Endodermal cell (in vitro differentiated cells): ENCODE measurements at regions not wholly inside any gene's neighbourhood (a gene's known extent, or its start where the extent isn't known, plus 50 kb on each side); places are given as distances from the start of the nearest gene placed in this dataset.

Experiments used
- DNase-seq: peaks from one replicate; pipeline ENCODE4 v3.0.0-alpha.2; 2017
- H3K27ac ChIP-seq: 2 replicates; pipeline ENCODE4 v1.5.1; 2013; ENCODE audit warnings: mild to moderate bottlenecking, low read depth, low read length, moderate library complexity
- H3K27me3 ChIP-seq: 2 replicates; pipeline ENCODE4 v1.6.1; 2013; ENCODE audit warnings: mild to moderate bottlenecking, low read length, moderate library complexity; ENCODE audit not compliant: insufficient read depth, control insufficient read depth, poor library complexity, severe bottlenecking
- H3K36me3 ChIP-seq: 2 replicates; pipeline ENCODE4 v1.7.0; 2013; ENCODE audit warnings: mild to moderate bottlenecking, low read length, moderate library complexity; ENCODE audit not compliant: control insufficient read depth, insufficient read depth
- H3K4me1 ChIP-seq: one replicate; pipeline ENCODE4 v1.7.0; 2013; ENCODE audit warnings: low read length; ENCODE audit not compliant: control insufficient read depth, insufficient read depth
- H3K4me3 ChIP-seq: 2 replicates; pipeline ENCODE4 v1.5.1; 2013; ENCODE audit warnings: mild to moderate bottlenecking, low read length, moderate library complexity
- H3K9ac ChIP-seq: 2 replicates; pipeline ENCODE4 v1.6.1; 2013; ENCODE audit warnings: mild to moderate bottlenecking, low read length, moderate library complexity; ENCODE audit not compliant: poor library complexity, severe bottlenecking; ENCODE audit errors: extremely low read depth
- H3K9me3 ChIP-seq: 2 replicates; pipeline ENCODE4 v1.6.1; 2013; ENCODE audit warnings: mild to moderate bottlenecking, low read length, moderate library complexity; ENCODE audit not compliant: control insufficient read depth
- H3K27ac Mint-ChIP-seq: 2 replicates; pipeline ENCODE4 v1.8.0; 2020; ENCODE audit warnings: mixed read lengths
- H3K27me3 Mint-ChIP-seq: 2 replicates; pipeline ENCODE4 v1.8.0; 2021; ENCODE audit warnings: mild to moderate bottlenecking, mixed read lengths; ENCODE audit not compliant: insufficient read depth
- H3K36me3 Mint-ChIP-seq: 2 replicates; pipeline ENCODE4 v1.8.0; 2020; ENCODE audit warnings: low read depth, mixed read lengths
- H3K4me1 Mint-ChIP-seq: 2 replicates; pipeline ENCODE4 v1.8.0; 2020; ENCODE audit warnings: mixed read lengths
- H3K4me3 Mint-ChIP-seq: 2 replicates; pipeline ENCODE4 v1.8.0; 2020; ENCODE audit warnings: mild to moderate bottlenecking, moderate library complexity, mixed read lengths
- H3K9me3 Mint-ChIP-seq: 2 replicates; pipeline ENCODE4 v1.8.0; 2020; ENCODE audit warnings: mild to moderate bottlenecking, mixed read lengths
- WGBS, 2 experiments: methylation state at CpG; one replicate each; pipeline versions ENCODE4 v1.1.5 to v1.1.7; 2013; ENCODE audit warnings: missing lambda C conversion rate in 2 of 2, mixed read lengths in 1 of 2; ENCODE audit not compliant: insufficient coverage in 1 of 2, insufficient read length in 1 of 2; 5-methylcytosine and 5-hydroxymethylcytosine counted together
- TF ChIP-seq, protein P1 (sequence below): fragments of 200-600 bp; sonication (generic); conservative IDR thresholded peaks from 2 replicates; pipeline ENCODE4 v1.5.0; 2021; ENCODE audit warnings: antibody characterized with exemption, mild to moderate bottlenecking

DNA sequence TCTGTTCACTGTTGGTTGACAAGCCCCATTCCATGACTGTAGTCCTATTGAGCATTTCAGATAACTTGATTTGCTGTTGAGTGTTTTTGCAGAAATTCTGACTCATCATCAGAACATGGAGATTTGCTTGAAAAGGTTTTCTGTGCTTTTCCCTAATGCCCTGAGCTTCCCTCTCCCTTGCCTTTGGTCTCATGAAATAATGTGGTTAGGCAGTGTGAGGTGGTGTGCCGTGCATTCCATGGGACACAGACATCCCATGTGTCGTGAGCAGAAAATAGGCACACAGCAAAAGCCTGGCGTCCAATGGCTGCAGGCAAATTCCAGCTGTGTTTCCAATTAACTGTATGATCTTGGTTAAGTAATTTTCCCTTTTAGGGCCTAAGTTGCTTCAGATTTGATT lies 197.4 kb downstream of the DLEU7 start:
- 90 to 98% methylated on average over 2 to 3 of the region's 3 CpGs for WGBS, 2 experiments
- Histone ChIP-seq H3K27me3 (no peaks in the 10 kb centered on the region), H3K4me1 (no peaks in the 10 kb centered on the region), H3K9ac (no peak overlapping the region), H3K9me3 (no peaks in the 10 kb centered on the region), H3K4me3 (no peak overlapping the region), H3K36me3 (no peaks in the 10 kb centered on the region), H3K27ac (no peak overlapping the region)
- Mint-ChIP-seq H3K9me3 (no peaks in the 10 kb centered on the region), H3K27me3 (peaks cover 81% of the 10 kb centered on the region), H3K36me3 (no peaks in the 10 kb centered on the region), H3K4me1 (peaks cover 10% of the 10 kb centered on the region), H3K4me3 (no peak overlapping the region), H3K27ac (no peak overlapping the region)
- DNase-seq = no peak
- TF ChIP-seq, protein P1, sequence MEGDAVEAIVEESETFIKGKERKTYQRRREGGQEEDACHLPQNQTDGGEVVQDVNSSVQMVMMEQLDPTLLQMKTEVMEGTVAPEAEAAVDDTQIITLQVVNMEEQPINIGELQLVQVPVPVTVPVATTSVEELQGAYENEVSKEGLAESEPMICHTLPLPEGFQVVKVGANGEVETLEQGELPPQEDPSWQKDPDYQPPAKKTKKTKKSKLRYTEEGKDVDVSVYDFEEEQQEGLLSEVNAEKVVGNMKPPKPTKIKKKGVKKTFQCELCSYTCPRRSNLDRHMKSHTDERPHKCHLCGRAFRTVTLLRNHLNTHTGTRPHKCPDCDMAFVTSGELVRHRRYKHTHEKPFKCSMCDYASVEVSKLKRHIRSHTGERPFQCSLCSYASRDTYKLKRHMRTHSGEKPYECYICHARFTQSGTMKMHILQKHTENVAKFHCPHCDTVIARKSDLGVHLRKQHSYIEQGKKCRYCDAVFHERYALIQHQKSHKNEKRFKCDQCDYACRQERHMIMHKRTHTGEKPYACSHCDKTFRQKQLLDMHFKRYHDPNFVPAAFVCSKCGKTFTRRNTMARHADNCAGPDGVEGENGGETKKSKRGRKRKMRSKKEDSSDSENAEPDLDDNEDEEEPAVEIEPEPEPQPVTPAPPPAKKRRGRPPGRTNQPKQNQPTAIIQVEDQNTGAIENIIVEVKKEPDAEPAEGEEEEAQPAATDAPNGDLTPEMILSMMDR = no peak

DNA sequence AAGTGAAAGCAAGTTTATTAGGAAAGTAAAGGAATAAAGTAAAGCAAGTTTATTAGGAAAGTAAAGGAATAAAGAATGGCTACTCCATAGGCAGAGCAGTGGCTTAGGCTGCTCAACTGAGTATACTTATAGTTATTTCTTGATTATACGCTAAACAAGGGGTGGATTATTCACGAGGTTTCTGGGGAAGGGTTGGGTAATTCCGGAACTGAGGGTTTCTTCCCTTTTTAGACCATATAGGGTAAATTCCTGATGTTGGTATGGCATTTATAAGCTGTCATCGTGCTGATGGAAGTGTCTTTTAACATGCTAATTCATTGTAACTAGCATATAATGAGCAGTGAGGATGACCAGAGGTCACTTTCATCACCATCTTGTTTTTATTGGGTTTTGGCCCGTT lies 194.3 kb downstream of the DLEU7 start:
- no peak overlapping the region for H3K9ac ChIP-seq

DNA sequence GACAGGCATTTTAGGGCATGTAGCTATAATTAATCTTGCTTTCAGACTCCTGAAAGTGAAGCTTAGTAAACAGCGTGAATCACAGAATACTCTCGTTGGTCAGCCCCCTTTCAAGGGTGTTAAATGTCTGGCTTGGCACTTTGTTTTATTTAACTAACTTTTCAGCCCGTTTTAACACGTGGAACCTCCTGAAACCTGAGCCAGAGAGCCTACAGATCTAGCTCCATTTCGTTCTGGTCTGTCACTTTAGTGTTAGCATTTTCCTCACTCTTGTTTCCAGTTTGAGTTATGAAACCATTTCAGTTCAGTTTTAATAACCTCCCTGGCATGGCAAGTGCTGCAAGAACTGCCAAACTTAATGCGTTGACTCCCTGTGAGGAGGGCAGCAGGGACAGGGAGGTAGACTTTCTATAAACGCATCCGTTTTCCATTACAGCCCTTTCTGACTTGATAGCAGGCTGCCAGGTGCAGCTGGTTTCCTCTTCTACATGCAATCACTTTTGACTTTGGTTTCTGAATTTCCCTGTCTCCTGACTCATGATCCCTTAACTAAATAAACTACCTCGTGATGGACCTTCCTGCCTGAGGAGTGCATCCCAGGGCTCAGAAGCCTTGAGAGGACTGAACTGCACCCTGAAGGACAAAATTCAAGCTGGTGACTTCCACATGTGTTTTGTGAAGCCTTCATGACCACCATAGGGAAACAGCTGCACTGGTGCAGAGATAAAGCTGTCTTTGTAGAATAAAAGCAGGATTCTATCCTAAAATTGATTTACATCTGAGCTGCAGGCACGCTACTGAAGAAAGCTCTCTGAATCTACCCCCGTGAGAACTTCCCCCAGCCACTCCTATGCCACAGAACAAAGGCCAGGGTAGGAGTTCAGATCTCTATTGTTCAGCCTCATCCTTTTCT lies 192.6 kb downstream of the DLEU7 start:
- no peak overlapping the region for H3K4me3 ChIP-seq
- peaks cover 53% of the 10 kb centered on the region for H3K27me3 Mint-ChIP-seq
- no peaks in the 10 kb centered on the region for H3K36me3 ChIP-seq
- DNase-seq = no peak
- H3K4me1 ChIP-seq = no peaks in the 10 kb centered on the region
- TF ChIP-seq, protein P1 = no peak
- H3K4me3 Mint-ChIP-seq = no peak overlapping the region
- H3K27me3 ChIP-seq = no peaks in the 10 kb centered on the region
- no peaks in the 10 kb centered on the region for H3K9me3 ChIP-seq
- H3K27ac ChIP-seq = no peak overlapping the region
- 82% methylated on average over 9 to 11 of the region's 11 CpGs for WGBS, 2 experiments
- peaks cover 8% of the 10 kb centered on the region for H3K4me1 Mint-ChIP-seq
- no peak overlapping the region for H3K9ac ChIP-seq
- no peaks in the 10 kb centered on the region for H3K9me3 Mint-ChIP-seq
- H3K27ac Mint-ChIP-seq = no peak overlapping the region
- H3K36me3 Mint-ChIP-seq = no peaks in the 10 kb centered on the region

More for the DNA sequence above, 194.3 kb downstream of the DLEU7 start:
- TF ChIP-seq, protein P1 = no peak
- no peak overlapping the region for H3K27ac Mint-ChIP-seq
- H3K36me3 ChIP-seq = no peaks in the 10 kb centered on the region
- no peaks in the 10 kb centered on the region for H3K9me3 Mint-ChIP-seq
- H3K4me3 ChIP-seq = no peak overlapping the region
- no peak overlapping the region for H3K4me3 Mint-ChIP-seq
- H3K36me3 Mint-ChIP-seq = no peaks in the 10 kb centered on the region
- no peaks in the 10 kb centered on the region for H3K27me3 ChIP-seq
- H3K27ac ChIP-seq = no peak overlapping the region
- DNase-seq = no peak
- H3K4me1 Mint-ChIP-seq = peaks cover 13% of the 10 kb centered on the region
- H3K27me3 Mint-ChIP-seq = peaks cover 61% of the 10 kb centered on the region
- 88 to 93% methylated on average over 3 to 5 of the region's 5 CpGs for WGBS, 2 experiments
- no peaks in the 10 kb centered on the region for H3K9me3 ChIP-seq
- H3K4me1 ChIP-seq = no peaks in the 10 kb centered on the region
